ENCODE measurements at regions not wholly inside any gene's neighbourhood (a gene's known extent, or its start where the extent isn't known, plus 50 kb on each side); places are given as distances from the start of the nearest gene placed in this dataset.

GRCh38 chr10:61188691-61189090 is 244.7 kb upstream of the RHOBTB1 start:
- no peak for TF ChIP-seq CTCF (IDR thresholded peaks at IDR 0.05)
- TF ChIP-seq POLR2A (IDR thresholded peaks at IDR 0.05), result no peak
